Pons (tissue), 1 donor: ENCODE measurements at regions not wholly inside any gene's neighbourhood (a gene's known extent, or its start where the extent isn't known, plus 50 kb on each side); places are given as distances from the start of the nearest gene placed in this dataset.
"Not testable (repeated sequence)": the region's sequence is repeated elsewhere in the genome, so short reads cannot be mapped to it uniquely, and the experiment has no call there.

ENCODE experiments used
- DNase-seq: peaks from one replicate; pipeline ENCODE4 v3.0.0-alpha.2; 2016; ENCODE audit warnings: low spot score

DNA sequence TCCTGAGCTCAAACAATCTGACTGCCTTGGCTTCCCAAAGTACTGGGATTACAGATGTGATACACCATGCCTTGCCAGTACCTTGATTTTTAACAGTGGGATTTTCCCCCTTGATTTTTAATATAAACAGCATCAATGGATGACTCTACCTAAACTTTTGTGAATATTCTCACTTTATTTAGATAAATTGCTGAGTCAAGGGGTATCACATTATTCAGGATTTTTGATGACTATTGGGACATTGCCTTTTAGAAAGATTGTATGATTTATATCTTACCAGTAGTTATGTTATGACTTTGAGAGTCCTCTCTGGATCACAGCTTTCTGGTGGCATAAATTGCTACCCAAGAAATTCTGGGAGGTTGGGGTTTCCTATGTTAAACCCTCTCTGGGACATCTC lies 112.5 kb upstream of the SPAG17 start:
- DNase-seq = no peak

- peak; percentile 40 for DNase-seq
Measured at GRCh38 chr1:118294875-118295642, 110.0 kb upstream of the SPAG17 start.

GRCh38 chr1:118291661-118292060 lies 106.6 kb upstream of the SPAG17 start:
- DNase-seq = no peak

DNA sequence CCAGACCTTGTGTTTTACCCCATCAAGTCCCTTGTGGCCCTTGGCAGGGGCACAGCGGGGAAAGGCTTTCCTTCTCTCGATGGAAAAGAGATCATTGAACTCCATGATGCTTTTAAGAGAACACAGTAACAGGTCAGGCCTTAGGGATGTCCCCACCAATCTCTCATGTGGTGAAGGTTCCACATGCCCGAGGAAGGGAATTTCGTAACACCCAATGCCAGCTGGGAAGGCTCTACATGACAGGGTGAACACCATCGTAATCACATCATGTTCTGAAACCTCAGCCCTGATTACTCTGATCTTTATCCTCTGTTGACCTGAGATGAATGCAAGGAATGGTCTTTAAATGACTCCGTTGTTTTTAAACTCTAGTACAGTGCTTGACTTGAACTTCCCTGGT lies 105.5 kb upstream of the SPAG17 start:
- no peak for DNase-seq

- no peak for DNase-seq
Measured at GRCh38 chr1:118290046-118290445, 105.0 kb upstream of the SPAG17 start.

DNA sequence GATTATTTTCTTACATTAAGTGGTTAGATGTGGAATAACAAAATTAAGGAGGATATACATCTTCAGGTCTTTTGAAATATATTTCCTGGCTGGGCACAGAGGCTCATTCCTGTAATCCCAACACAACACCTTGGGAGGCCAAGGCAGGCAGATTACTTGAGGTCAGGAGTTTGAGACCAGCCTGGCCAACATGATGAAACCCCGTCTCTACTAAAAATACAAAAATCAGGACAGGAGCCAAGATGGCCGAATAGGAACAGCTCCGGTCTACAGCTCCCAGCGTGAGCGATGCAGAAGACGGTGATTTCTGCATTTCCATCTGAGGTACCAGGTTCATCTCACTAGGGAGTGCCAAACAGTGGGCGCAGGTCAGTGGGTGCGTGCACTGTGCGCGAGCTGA lies 95.6 kb upstream of the SPAG17 start:
- DNase-seq = not testable (repeated sequence)

DNA sequence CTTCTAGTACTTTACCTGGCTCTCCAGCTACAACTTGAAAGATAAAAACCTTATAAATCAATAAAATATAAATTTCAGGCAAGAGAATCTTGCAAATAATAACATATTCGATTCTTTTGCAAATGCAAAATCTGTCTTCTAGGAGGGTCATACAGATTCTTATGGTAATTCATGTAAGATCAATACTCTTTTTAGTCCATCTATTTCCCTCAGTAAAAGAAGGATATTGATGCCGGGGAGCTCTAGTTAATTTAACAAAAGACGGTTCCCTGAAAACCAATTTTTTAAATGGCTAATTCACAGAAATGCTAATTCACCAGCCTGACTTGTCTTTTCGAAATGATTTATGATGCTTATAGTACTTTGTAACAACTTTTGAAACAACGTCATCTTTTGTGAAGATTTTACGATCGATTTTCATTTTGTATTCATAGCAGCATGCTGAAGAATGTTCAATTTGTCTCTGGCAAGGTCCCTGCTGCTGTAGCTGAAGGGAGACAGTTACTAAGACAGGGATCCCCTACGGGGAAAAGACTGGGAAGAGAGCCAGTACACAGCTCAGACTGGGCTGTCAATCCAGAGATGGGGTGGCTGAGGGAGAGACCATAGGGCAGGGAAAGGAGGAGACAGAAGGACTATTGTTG lies 90.6 kb upstream of the SPAG17 start:
- DNase-seq = peak; percentile 24

DNA sequence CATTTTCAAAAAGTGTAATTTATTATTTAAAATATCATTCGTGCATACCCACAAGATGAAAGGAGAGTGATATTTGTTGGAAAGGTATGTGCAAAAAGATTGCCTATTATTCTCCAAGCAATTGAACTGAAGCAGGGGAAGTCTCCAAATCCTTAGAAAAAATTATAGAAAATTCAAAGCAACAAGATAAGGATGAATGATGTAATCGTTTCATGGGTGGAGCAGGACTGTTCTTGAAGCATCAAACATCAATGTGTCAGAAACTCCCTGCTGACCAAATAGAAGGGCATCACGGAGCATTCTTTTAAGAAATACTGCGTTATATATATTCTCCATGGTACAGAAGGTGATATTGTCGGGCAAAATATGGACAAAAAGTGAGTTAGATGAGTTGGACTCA lies 87.9 kb upstream of the SPAG17 start:
- no peak for DNase-seq

DNA sequence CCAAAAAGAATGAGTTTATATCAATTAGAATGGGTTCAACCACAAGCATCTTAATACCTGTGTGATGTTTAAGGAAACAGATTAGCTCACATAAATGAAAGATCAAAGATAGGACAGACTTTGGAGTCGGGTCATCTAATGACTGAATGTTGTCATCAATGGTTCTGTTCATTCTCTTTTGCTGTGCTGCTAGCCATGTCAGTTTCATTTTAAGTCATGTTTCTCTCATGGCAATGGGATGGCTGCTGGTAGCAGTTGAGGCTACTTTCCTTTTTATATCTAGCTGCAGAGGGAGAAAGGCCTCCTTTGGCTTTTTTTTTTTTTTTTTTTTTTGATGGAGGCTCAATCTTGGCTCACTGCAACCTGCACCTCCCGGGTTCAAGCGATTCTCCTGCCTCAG lies 86.9 kb upstream of the SPAG17 start:
- no peak for DNase-seq

DNA sequence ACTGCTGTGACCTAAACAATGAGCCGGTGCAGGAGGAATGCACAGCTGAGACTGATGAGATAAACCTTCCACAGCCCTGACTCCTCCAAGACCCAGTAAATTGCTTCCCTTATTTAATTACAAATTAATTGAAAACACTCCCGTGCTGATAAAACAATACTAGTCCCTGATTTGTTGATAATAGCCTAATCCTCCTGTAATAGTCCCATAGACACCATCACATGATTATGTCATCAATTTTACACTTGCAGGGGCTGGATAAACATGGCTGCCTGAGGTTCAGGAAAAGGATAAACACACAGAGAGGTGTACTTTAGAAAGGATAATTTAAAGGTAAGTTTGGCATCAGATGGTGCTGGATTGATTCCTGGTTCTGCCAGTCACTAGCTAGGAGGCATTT lies 84.6 kb upstream of the SPAG17 start:
- DNase-seq = no peak

DNA sequence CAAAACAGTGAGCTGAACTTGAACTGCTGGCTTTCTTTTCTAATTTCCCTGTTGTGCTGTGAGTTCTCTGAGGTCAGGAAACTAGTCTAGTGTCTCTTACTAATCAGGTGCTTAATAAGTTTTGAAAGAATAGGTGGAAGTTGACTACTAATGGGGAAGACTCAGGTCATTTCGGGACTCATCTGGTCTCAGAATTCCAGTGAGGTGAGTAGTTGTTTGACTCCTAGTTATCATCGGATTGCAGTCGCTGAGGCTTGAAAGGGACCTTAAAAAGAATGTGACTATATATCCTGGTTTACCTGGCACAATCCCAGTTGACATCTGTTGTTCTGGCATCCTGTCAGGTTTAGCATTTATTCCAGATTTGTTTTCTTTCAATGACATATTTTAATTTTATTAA lies 81.4 kb upstream of the SPAG17 start:
- no peak for DNase-seq

- DNase-seq = no peak
Measured at GRCh38 chr1:118264343-118264742, 79.3 kb upstream of the SPAG17 start.

GRCh38 chr1:118262865-118263264 lies 77.8 kb upstream of the SPAG17 start:
- DNase-seq = no peak

GRCh38 chr1:118258975-118259374 lies 73.9 kb upstream of the SPAG17 start:
- no peak for DNase-seq

DNA sequence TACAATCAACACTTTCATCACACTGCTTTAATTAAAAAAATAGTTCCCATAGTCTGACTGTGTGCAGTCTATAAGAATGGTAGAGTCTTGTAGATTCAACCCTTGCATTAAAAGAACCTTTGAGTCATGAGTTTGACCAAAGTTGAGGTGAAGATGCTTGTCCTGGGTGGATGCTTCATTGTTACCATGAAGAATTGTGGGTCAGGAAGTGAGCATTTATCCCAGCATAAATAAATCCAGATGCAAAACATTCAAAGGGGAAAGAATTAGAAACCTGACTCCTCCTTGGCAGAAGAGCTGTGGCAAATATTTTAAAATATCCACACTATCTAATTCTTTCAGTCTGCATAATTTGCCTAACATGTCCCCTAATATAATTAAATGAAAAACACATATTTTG lies 72.9 kb upstream of the SPAG17 start:
- no peak for DNase-seq

DNA sequence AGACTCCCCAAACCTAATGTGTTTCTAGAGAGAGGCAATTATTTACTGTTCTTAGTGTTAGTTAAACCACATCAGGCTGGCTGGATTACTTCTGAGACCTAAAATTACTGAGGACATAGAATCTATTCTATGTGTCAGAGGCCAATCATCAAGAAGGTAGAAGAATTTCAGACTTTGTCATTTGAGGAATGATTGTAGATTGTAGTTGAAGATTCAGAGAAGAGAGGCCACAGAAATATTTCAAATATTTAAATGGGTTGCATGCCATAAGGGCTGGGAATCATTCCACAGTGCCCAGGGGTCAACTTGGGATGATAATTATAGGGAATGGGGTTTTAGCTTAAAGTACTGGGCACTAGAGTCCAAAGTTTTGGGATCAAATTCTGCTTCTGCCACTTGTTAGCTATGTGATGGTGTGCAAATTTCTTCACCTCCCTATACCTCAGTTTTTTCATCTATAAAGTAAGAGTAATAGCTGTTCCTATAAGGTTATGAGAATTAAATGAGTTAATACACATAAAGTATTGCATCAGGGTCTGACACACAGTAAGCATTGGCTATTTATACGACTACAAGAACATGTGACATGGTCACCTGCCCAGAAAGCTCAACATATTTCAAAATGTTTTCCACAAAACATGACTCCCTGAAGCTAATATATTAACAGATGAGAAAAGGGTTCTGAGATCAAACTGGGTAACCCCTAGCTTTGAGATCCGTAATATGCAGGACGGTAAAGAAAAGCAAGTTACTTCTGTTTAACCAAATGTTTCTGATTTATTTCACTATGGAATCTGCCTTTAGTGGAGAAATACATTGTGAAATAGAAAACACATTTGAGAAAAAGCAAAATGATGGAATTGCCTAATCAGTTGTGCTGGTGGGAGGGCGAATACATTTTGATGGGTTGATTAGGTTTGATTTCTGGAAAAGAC lies 69.7 kb upstream of the SPAG17 start:
- DNase-seq = no peak

DNA sequence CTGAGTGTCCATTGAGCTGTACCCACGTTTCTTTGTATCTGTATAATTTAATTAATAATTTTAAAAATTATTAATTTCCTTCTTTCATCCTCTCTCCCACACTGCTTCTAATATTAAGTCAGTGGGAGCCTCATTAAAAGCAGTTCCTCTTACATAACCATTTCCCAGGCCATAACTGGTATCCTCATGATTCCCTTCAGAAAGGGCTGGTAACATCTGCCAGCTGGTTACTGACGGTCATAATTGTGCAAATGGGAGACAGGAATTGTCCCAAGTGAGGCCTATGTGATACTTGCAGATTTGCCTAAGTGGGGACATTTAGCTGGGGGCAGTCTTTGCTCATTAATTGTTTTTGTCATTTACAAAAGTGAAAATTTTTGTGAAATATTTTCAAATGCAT lies 69.0 kb upstream of the SPAG17 start:
- no peak for DNase-seq

- DNase-seq = no peak
Measured at GRCh38 chr1:118253053-118253915, 68.3 kb upstream of the SPAG17 start.

- DNase-seq = no peak
Measured at GRCh38 chr1:118252624-118253023, 67.6 kb upstream of the SPAG17 start.

GRCh38 chr1:118250232-118250631 lies 65.2 kb upstream of the SPAG17 start:
- DNase-seq = no peak

GRCh38 chr1:118249641-118250040 lies 64.6 kb upstream of the SPAG17 start:
- DNase-seq = no peak

DNA sequence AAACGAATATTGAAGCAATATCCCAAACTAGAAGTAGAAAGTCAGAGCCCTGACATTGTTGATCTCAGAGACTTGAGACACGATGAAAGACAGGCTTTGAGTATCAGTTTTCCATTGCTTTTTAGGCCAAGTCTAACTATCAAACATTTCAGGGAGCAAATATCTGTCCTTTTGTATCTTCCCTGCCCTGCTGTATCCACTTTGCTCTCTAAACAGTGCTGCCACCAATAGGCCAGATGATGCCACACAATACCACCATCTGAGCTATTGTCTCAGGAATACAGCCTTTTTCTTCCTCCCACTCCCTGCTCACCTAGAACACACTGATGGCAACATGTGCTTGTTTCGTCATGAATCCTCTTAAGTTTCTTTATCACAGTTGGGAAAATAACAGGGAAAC lies 62.6 kb upstream of the SPAG17 start:
- peak; percentile 7 for DNase-seq
